ENCODE measurements at regions not wholly inside any gene's neighbourhood (a gene's known extent, or its start where the extent isn't known, plus 50 kb on each side); places are given as distances from the start of the nearest gene placed in this dataset.

- dilution Hi-C loops (cut with HindIII; ENCODE audit: low sequenced_read_pairs, unreplicated experiment) = no loop called here
Measured at GRCh38 chr13:88314496-88314895, 643.3 kb downstream of the SLITRK5 start.

More at GRCh38 chr13:88314496-88314895, 643.3 kb downstream of the SLITRK5 start:
- ChIA-PET CTCF (no interaction called here), POLR2A (ENCODE audit: unreplicated experiment) (no interaction called here)
- Histone ChIP-seq H3K18ac (ENCODE audit: low read depth, low read length) (no peak overlapping the region), H3K4ac (ENCODE audit: low read depth, low read length) (no peak overlapping the region), H2BK120ac (ENCODE audit: low read depth, low read length) (no peak overlapping the region), H4K20me1 (ENCODE audit: insufficient read depth, low read length) (no peaks in the 10 kb centered on the region), H2BK20ac (ENCODE audit: low read depth, low read length) (no peak overlapping the region), H3K27ac (ENCODE audit: insufficient read depth, low read length) (no peak overlapping the region), H2BK15ac (ENCODE audit: low read depth, low read length) (no peak overlapping the region), H2AFZ (replicated peaks; ENCODE audit: low read length, poor library complexity) (no peak overlapping the region), H3K14ac (replicated peaks; ENCODE audit: low read depth, low read length) (no peak overlapping the region), H3K36me3 (ENCODE audit: control insufficient read depth, insufficient read depth, low read length) (no peaks in the 10 kb centered on the region), H3K9me3 (ENCODE audit: control insufficient read depth, insufficient read depth, low read length) (0 out of 2 replicates have a peak, but pooled peaks cover 2% of the 10 kb centered on the region), H3K4me1 (ENCODE audit: control insufficient read depth, insufficient read depth, low read length) (no peaks in the 10 kb centered on the region), H3K27me3 (ENCODE audit: control insufficient read depth, insufficient read depth, low read length) (no peaks in the 10 kb centered on the region), H3K4me2 (ENCODE audit: low read depth, low read length) (no peak overlapping the region), H2BK5ac (ENCODE audit: low read depth, low read length, poor library complexity, severe bottlenecking) (no peak overlapping the region), H3K79me1 (ENCODE audit: low read depth in 1 of 2, low read length in 2 of 2) (no peaks in the 10 kb centered on the region), H4K8ac (ENCODE audit: low read depth in 2 of 2, low read length in 2 of 2) (no peak overlapping the region), H4K91ac (ENCODE audit: insufficient read depth, low read depth, low read length) (no peak overlapping the region), H4K5ac (ENCODE audit: low read depth, low read length) (no peak overlapping the region), H3K9me1 (ENCODE audit: insufficient read depth, low read length) (no peaks in the 10 kb centered on the region), H3K23ac (ENCODE audit: low read depth, low read length) (no peak overlapping the region), H3K4me3 (ENCODE audit: insufficient read depth, low read depth, low read length) (no peak overlapping the region), H3K9ac (ENCODE audit: low read depth, low read length) (no peak overlapping the region), H2AK5ac (ENCODE audit: low read depth, low read length) (no peak overlapping the region), H2AK9ac (replicated peaks; ENCODE audit: low read depth, low read length, poor library complexity) (no peak overlapping the region), H3K56ac (ENCODE audit: extremely low read depth, insufficient read depth, low read length) (no peak overlapping the region)
- no TSS peak for BruUV-seq (replicated peaks)
- TF ChIP-seq CEBPB (IDR thresholded peaks at IDR 0.05; ENCODE audit: low read depth, low read length) (no peak), MAFK (IDR thresholded peaks at IDR 0.05; ENCODE audit: low read depth, low read length) (no peak)
- intact Hi-C loops (cut with micrococcal nuclease) = no loop called here
- in situ Hi-C loops (cut with MboI; ENCODE audit: low sequenced_read_pairs) = no loop called here
- DNase-seq (no peak), ATAC-seq (ENCODE audit: low read depth) (no peak)
- WGBS, 2 experiments (ENCODE audit: extremely low coverage in 2 of 2, insufficient read length in 1 of 2) = no CpG with 5 or more reads among the region's 1 CpG

Measured in IMR-90 (cell line).